ENCODE measurements at regions not wholly inside any gene's neighbourhood (a gene's known extent, or its start where the extent isn't known, plus 50 kb on each side); places are given as distances from the start of the nearest gene placed in this dataset.
"Not testable (repeated sequence)": the region's sequence is repeated elsewhere in the genome, so short reads cannot be mapped to it uniquely, and the experiment has no call there.

DNA sequence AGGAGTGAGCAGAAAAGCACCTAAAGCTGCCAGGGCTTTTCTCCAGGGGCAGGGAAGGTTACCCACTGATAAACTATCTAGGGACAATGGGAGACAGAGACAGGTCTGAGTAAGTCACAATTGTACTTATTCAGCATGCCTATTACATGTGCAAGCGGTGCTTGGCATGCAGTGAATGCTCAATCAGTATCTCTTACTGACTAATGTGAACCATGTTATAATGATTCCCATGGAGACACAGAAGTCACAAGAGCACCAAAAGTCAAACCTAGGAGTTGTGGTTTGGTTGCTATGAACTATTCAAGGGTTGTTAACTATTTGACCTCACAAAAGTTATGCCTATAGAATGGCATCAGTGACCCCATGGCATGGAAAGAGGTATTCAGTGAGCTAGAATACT, 50.0 kb upstream of the RASGRP1 start:
- DNase-seq (ENCODE audit: low read depth in 2 of 2): no peak

GRCh38 chr15:38617831-38618230, 53.2 kb upstream of the RASGRP1 start:
- no peak for DNase-seq (ENCODE audit: low read depth in 2 of 2)

GRCh38 chr15:38618242-38618955, 53.8 kb upstream of the RASGRP1 start:
- DNase-seq (ENCODE audit: low read depth in 2 of 2): no peak

GRCh38 chr15:38620098-38620497, 55.5 kb upstream of the RASGRP1 start:
- no peak for DNase-seq (ENCODE audit: low read depth in 2 of 2)

DNA sequence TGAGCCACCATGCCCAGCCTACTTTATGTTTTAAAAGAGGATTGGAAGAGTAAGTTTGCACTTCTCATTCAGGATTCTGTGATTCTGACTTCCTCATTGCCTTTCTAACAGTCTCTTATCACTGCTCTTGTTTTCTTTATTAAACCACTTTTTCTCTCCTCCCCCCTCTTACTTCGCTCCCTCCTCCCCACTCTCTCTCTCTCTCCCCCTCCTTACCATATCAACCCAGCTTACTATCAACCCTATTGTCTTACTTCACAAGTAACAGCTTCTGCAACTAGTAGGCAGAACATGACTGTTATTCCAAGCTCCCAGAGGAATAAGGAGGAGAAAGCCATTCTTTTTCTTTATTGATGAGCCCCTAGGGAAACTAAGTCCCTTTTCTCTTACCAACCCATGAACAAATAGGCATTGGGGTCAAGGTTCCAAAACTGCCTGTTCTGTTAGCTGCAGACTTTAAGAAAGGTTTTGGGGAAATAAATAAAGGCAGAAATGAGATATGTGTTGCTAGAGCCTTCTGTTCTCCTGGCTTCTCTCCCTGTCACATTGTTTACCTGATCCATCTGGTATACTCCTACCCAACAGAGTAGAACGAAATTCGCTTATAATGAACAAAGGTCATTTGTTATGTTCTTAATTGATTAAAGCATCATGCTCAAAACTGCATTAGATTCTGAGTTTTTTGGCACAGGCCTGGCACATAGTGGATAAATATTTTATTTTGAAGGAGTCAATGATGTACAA, 56.4 kb upstream of the RASGRP1 start:
- DNase-seq (ENCODE audit: low read depth in 2 of 2): no peak

DNA sequence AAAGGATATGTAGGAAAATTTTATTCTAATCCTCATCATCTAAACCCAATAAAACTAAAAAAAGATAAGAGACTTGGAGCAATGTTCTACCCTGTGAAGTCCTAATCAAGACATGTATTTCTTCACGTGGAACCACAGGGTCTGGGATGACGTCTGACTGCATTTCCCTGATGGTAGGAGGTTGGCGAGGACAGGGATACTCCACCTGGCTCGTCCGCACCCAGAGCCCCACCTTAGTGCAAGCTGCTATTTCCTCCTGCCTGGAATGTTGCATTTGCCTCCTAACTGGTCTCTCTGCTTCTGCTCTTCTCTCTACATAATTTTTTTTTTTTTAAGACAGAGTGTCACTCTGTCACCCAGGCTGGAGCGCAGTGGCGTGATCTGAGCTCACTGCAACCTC, 57.7 kb upstream of the RASGRP1 start:
- DNase-seq (ENCODE audit: low read depth in 2 of 2): no peak

- DNase-seq (ENCODE audit: low read depth in 2 of 2): no peak
These were observed 58.3 kb upstream of the RASGRP1 start for GRCh38 chr15:38622908-38623307.

- DNase-seq (ENCODE audit: low read depth in 2 of 2): no peak
These were observed 59.1 kb upstream of the RASGRP1 start for GRCh38 chr15:38623744-38624143.

GRCh38 chr15:38624244-38625205, 59.9 kb upstream of the RASGRP1 start:
- DNase-seq (ENCODE audit: low read depth in 2 of 2): no peak

GRCh38 chr15:38625886-38626285, 61.3 kb upstream of the RASGRP1 start:
- no peak for DNase-seq (ENCODE audit: low read depth in 2 of 2)

DNA sequence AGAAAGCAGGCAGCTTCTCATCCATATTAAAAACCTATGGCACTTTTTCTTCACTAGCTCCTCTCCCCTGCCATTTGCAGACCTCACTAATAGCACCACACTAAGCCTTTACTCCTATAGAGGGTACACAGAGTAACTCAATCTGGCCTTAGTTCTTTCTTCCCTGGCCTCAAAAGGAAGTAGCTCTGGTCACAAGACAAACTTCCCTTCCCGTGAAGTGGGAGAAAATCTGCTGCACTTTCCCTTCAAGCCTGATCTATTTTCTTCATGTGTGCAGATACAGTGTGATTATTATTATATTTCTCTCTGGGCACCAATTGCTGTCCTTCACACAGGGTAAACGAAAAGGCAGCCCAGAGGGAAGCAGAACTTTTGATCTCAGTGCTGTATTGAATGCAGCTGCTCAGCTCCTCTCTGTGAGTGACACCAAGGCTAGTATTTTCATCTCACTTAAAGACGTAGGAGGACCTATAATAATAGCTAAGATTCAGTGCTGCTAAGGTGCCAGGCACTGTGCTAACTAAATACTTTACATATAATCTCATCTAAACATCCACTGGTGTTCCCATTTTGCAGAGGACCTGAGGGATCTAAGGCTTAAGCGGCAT, 61.9 kb upstream of the RASGRP1 start:
- DNase-seq (ENCODE audit: low read depth in 2 of 2): no peak

DNA sequence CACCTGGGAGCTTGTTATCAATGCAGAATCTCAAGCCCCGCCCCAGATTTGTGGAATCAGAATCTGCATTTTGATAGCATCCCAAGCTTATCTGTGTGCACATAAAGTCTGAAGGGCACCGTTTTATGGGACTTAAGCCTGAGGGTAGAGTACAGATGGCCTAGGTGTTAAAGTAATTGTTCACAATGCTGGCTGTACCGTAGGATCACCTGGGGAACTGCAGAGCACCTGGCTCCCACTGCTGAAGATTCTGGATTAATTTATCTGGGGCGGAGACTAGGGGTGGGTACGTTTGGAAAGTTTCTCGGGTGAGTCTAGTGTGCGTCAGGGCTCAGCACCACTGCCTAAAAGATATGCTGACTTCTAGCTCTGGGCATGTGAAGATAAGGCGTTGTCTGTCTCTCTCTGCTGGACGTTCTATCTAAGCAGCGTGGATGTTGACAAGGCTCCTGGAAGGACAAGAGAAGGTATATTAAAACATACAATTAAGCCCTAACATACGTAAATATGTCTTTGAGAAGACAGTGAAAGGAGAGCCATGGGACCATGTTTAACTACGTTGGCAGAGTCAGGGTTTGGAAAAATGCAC, 63.2 kb upstream of the RASGRP1 start:
- DNase-seq (ENCODE audit: low read depth in 2 of 2): no peak

DNA sequence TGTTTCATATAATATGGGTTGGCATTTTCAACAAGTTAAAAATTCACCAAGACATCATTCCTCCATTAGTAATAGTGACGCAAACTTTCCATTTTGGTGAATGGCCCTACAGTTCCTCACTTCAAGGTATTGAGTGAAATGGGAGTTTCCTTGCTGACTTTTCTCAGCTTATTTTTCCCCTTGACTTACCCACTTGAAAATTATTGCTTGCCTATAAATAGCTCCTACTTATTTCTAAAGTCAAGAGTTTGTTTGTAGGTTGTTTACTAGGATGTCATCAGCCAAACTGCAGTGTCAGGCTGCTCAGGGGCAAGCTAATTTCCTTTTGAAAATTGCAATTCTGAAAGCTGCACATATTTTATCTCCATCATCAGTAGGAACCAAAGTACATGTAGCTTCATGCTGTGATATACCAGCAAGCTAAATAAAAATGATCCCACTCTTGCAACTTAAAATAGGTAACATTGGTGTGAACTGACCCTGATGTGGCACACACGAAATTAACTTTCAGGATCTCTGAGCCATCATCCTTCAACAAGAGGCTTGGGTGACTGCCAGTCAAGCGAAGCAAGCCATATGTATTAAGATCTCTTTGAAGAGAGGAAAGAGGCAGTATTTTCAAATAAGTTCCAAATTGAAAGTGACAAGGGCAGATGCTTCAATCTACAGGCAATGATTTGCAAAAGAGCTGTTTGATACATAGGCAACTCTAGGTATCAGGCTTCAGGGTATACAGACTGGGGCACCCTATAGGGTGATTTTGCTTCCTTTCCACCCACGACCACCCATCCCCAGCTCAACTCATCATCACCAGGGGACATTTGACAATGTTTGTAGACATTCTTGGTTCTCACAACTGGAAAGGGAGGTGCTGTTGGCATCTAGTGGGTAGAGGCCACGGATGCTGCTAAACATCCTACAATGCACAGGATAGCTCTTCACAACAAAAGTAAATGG, 66.8 kb upstream of the RASGRP1 start:
- no peak for DNase-seq (ENCODE audit: low read depth in 2 of 2)

- DNase-seq (ENCODE audit: low read depth in 2 of 2): no peak
These were observed 70.6 kb upstream of the RASGRP1 start for GRCh38 chr15:38635170-38635569.

- no peak for DNase-seq (ENCODE audit: low read depth in 2 of 2)
These were observed 72.0 kb upstream of the RASGRP1 start for GRCh38 chr15:38636597-38636996.

DNA sequence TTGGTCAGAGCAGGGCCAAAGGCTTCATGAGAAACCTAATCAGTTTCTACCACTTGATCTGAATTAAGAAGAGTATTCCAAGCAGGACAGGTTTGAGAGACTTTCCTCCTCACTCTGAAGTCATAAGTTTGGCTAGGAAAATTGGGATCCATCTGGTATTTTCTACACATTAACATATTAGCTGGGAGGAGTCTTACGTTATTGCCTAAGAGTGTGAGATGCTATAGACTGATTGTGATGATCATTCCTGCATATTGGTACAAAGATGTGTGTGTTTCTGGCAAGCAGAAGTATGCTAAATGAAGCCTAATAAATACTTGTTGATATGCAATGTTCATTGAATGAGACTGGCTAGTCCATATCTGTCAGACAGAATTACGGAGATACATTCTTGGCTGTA, 73.5 kb upstream of the RASGRP1 start:
- DNase-seq (ENCODE audit: low read depth in 2 of 2): no peak

GRCh38 chr15:38638811-38639210, 74.2 kb upstream of the RASGRP1 start:
- DNase-seq (ENCODE audit: low read depth in 2 of 2): no peak

DNA sequence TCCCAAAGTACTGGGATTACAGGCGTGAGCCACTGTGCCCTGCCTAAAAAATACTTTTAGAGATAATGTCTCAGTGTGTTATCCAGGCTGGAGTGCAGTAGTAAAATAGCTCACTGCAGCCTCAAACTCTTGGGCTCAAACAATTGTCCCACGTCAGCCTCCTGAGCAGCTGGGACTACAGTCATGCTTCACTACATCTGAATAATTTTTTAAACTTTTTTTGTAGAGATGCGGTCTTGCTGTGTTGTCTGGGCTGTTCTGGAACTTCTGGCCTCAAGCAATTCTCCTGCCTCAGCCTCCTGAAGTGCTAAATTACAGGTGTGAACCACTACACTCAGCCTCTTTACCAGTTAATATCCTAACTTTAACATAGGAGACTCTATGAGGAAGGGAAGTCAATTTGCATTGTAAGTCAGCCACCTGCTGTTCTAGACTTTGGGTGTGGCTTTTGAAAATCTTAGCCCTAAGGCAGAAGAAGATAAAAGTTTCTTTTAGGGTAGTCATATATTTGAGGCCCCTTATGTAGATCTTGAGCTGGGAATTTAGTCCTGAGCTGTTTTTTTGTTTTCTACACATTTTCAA, 78.2 kb upstream of the RASGRP1 start:
- DNase-seq (ENCODE audit: low read depth in 2 of 2): no peak

DNA sequence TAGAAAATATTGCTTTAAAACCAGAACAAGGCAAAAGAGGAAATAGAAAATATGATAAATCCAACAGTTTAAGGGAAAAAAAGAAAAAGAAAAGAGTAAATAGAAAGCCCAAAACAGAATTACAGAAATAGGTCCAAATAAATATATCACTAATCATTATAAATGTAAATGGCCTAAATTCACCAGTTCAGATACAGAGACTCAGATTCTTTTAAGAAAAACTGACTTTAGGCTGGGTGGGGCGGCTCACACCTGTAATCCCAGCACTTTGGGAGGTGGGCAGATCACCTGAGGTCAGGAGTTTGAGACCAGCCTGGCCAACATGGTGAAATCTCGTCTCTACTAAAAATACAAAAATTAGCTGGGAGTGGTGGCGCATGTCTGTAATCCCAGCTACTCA, 79.7 kb upstream of the RASGRP1 start:
- DNase-seq (ENCODE audit: low read depth in 2 of 2): not testable (repeated sequence)

- DNase-seq (ENCODE audit: low read depth in 2 of 2): no peak
These were observed 82.1 kb upstream of the RASGRP1 start for GRCh38 chr15:38646716-38647115.
